H1 (cell line): ENCODE measurements at regions not wholly inside any gene's neighbourhood (a gene's known extent, or its start where the extent isn't known, plus 50 kb on each side); places are given as distances from the start of the nearest gene placed in this dataset.

Experiments used
- ATF3 ChIP-seq: IDR thresholded peaks from 2 replicates; pipeline ENCODE4 v1.6.1; 2011; ENCODE audit warnings: low read depth, mild to moderate bottlenecking, low read length; ENCODE audit not compliant: insufficient read depth
- EP300 ChIP-seq, 2 experiments: IDR thresholded peaks; 1 replicate in 1 of 2; 2 replicates in 1 of 2; pipeline ENCODE4 v1.6.1; 2011 to 2012; ENCODE audit warnings: low read depth in 2 of 2, low read length in 2 of 2, mild to moderate bottlenecking in 2 of 2, borderline replicate concordance in 1 of 2, inconsistent platforms in 1 of 2, moderate library complexity in 1 of 2
- POLR2A ChIP-seq, 2 experiments: IDR thresholded peaks; 1 replicate in 1 of 2; 2 replicates in 1 of 2; pipeline ENCODE4 v1.6.1; 2011; ENCODE audit warnings: low read depth in 2 of 2, low read length in 2 of 2, mild to moderate bottlenecking in 2 of 2; ENCODE audit errors: control extremely low read depth in 1 of 2
- RNF2 ChIP-seq: fragments of 200-900, 300-1000 bp; sonication (generic); IDR thresholded peaks from 2 replicates; pipeline ENCODE4 v1.7.1; 2016; ENCODE audit warnings: borderline replicate concordance, low read depth, mild to moderate bottlenecking, antibody characterized with exemption, low read length; ENCODE audit not compliant: poor library complexity, severe bottlenecking; ENCODE audit errors: missing control alignments

- TF ChIP-seq POLR2A (IDR thresholded peaks at IDR 0.05; ENCODE audit: control extremely low read depth in 1 of 2, low read depth in 2 of 2, low read length in 2 of 2) = no peak
- TF ChIP-seq RNF2 = no peak
- no peak for TF ChIP-seq ATF3
- no peak for TF ChIP-seq EP300 (IDR thresholded peaks at IDR 0.05; ENCODE audit: borderline replicate concordance in 1 of 2, low read depth in 2 of 2, low read length in 2 of 2)
These were observed 698.2 kb downstream of the REEP3 start (continued) for GRCh38 chr10:64219271-64220025.
